C4-2B (cell line): ENCODE measurements at regions not wholly inside any gene's neighbourhood (a gene's known extent, or its start where the extent isn't known, plus 50 kb on each side); places are given as distances from the start of the nearest gene placed in this dataset.
"Not testable (repeated sequence)": the region's sequence is repeated elsewhere in the genome, so short reads cannot be mapped to it uniquely, and the experiment has no call there.

Source experiments
- H3K27ac ChIP-seq: fragments of 450-650 bp; 2 replicates; pipeline ENCODE4 v1.5.1; 2017
- ZFX ChIP-seq: fragments of 450-650 bp; IDR thresholded peaks from 2 replicates; pipeline ENCODE4 v1.6.1; 2017
- TF ChIP-seq, protein P1 (sequence below): fragments of 450-650 bp; conservative IDR thresholded peaks from 2 replicates; pipeline ENCODE4 v1.5.1; 2017; ENCODE audit warnings: mild to moderate bottlenecking

DNA sequence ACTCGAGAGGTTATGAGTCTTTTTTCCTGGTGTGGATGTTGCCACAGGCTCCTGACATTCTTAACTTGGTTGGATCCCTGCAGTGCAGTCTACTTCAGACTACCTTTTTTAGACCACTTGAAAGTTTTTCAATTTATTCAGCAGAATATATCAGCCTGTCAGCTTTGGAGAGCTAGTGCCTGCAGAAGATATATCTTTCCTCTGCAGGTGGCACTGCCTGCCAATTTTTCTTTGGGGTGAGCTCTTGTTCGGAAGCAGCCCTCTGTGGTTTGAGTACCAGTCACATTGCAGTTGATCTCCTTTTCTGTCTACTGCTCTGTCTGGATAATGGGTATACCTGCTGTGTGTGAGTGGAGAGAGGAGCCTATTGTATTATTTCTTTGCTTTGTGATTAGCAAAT lies 730.4 kb downstream of the PRIM2 start:
- TF ChIP-seq, protein P1, sequence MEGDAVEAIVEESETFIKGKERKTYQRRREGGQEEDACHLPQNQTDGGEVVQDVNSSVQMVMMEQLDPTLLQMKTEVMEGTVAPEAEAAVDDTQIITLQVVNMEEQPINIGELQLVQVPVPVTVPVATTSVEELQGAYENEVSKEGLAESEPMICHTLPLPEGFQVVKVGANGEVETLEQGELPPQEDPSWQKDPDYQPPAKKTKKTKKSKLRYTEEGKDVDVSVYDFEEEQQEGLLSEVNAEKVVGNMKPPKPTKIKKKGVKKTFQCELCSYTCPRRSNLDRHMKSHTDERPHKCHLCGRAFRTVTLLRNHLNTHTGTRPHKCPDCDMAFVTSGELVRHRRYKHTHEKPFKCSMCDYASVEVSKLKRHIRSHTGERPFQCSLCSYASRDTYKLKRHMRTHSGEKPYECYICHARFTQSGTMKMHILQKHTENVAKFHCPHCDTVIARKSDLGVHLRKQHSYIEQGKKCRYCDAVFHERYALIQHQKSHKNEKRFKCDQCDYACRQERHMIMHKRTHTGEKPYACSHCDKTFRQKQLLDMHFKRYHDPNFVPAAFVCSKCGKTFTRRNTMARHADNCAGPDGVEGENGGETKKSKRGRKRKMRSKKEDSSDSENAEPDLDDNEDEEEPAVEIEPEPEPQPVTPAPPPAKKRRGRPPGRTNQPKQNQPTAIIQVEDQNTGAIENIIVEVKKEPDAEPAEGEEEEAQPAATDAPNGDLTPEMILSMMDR: peak; percentile 23
- not testable (repeated sequence) for H3K27ac ChIP-seq

DNA sequence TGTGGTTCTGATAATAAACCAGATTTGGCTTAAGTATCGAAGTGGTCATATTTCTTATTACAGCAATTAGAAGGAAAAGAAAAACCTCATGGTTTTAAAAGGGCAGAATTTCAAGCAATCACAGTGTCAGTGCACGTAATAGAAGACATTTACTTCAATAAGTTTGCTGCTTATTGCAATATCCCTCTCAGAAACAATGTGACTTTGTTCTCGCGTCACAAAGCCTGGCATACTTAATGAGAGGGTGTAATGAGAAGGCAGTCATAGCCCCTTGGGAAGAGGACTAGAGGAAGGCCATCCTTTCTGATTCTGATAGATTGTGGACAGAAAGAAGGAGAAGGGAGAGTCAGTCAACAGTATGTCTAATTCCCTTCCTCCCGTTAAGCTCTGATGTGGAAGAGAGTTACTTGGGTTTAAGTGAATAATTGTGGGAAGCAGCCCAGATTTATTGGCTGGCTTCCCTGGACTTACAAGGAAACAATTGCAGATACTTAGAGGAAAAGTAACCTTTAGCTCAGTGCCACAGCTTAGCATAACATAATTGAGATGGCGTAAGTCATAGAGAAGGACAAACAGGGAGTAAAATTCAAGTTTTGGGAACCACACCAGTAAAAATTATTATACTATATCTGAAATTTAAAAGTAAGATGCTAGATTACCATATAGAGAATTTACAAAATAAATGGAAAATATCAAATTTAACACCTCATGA lies 738.2 kb downstream of the PRIM2 start:
- H3K27ac ChIP-seq: not testable (repeated sequence)

GRCh38 chr6:58059701-58060100 lies 742.3 kb downstream of the PRIM2 start:
- not testable (repeated sequence) for H3K27ac ChIP-seq

DNA sequence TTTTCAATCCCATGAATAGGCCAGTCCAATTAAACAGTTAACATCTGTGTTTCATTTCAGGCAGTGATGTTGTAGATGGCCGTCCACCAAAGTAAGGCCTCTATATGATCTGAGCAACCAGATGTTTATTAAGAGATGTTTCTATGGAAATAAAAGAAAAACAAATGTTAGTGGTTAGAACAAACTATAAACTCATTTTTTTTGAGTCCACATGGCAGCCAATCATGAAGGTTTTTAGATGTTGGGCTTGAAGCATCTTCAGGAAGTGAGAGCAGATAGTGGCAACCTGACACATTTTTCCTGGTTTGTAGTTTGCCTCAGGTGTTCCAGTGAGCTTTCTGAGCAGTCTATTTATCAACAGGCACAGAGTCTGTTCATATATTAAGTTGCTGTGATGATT lies 746.1 kb downstream of the PRIM2 start:
- not testable (repeated sequence) for H3K27ac ChIP-seq

- not testable (repeated sequence) for H3K27ac ChIP-seq
Observed at GRCh38 chr6:58067867-58068548, 750.6 kb downstream of the PRIM2 start.

- H3K27ac ChIP-seq: no peak overlapping the region
- TF ChIP-seq, protein P1: no peak
- no peak for TF ChIP-seq ZFX
Observed at GRCh38 chr6:58073263-58073662, 755.8 kb downstream of the PRIM2 start.

GRCh38 chr6:58090067-58090466 lies 772.6 kb downstream of the PRIM2 start:
- H3K27ac ChIP-seq: not testable (repeated sequence)

- not testable (repeated sequence) for H3K27ac ChIP-seq
Observed at GRCh38 chr6:58097251-58097650, 779.8 kb downstream of the PRIM2 start.

GRCh38 chr6:58113960-58114359 lies 796.5 kb downstream of the PRIM2 start:
- H3K27ac ChIP-seq: no peak overlapping the region
- TF ChIP-seq, protein P1: no peak
- TF ChIP-seq ZFX: no peak

DNA sequence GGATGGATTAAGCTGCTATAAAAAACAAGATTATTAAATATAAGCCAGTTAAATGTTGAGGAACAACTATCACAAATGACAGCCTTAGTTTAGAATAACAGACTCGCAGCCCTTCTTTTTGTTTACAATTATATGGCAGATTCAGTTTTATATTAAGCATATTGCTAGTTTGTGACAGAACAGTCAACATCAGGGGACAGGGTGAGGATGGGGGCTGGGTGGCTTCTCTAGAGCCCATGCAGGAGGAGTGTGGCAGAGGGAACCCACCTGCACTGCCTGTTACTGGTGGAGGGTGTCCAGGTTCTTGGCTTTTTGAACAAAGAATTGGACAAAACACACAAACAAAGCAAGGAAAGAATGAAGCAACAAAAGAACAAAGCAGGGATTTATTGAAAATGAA lies 799.7 kb downstream of the PRIM2 start:
- H3K27ac ChIP-seq: peak overlapping the region; percentile 60

DNA sequence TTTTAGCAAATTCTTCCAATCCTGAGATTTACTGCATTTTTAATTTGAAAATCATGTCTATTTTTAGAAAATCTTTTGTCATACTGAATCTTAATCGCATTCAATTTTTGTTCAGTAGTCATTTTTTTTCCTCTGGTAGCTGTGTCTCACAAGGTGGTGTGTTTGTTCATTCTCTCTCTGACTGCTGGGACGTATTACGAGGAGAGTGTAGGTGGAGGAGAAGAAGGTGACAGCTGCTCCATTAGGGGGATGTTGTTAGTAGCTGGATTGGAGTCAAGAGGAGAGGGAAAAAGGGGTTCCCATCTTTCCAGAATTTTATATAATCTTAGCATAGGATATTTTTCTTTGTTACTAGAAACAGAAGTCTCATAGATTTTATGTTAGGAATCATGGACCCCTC lies 804.2 kb downstream of the PRIM2 start:
- not testable (repeated sequence) for H3K27ac ChIP-seq

DNA sequence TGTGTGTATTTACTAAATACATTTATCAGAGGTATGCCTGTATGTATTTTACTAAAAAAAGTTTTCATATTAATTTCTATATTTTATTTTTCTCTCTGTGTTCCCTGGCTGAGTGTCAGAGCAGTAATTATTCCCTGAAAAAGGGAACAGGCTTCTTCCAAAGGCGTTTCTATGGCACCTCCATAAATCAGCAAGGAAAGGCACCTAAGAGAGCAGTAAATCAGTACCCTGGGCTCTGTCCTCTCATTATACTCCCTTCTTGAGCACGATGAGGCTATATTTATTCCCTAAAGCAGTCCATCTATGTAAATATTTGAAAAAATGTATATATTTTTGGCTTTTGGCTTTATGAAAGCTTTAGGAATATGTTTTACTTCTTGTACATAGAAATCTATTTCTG lies 806.3 kb downstream of the PRIM2 start:
- H3K27ac ChIP-seq: not testable (repeated sequence)

- not testable (repeated sequence) for H3K27ac ChIP-seq
Observed at GRCh38 chr6:58128549-58128948, 811.1 kb downstream of the PRIM2 start.

GRCh38 chr6:58129098-58129497 lies 811.7 kb downstream of the PRIM2 start:
- not testable (repeated sequence) for H3K27ac ChIP-seq

DNA sequence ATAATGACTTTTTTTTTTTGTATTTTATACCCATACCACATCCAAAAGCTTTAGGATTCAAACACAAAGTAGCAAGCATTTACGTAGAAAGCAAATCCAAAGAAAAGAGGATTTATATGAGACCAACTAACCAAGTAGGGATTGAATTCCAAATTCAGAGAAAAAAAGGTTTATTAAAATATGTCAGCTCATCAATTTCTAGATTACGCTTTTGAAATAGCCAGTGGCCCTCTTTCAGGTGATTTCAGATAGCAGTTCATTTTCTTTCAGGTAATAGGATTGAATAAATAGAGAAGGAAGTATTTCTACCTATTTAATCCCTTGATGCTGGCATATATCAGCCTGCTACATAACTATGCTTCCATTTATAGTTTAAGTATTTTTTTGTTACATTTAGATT lies 822.3 kb downstream of the PRIM2 start:
- H3K27ac ChIP-seq: not testable (repeated sequence)

DNA sequence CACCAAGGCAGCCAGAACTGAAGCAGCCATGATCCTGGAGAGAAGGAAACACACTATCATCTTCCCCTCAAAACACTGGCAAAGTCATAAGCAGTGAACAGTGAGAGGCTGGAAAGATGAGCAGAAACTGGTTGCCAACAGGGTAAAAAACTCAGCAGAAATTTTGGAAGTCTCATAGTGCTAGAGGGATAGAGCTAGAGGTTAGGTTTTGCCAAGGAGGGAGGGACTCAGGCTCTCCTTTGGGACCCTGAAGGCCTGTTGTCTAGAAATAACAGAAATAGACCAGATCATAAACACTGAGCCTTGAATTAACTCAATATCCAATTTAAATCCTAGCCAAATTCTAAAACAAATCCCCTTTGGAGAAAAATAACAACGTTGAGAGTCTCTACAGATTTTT lies 853.6 kb downstream of the PRIM2 start:
- H3K27ac ChIP-seq: not testable (repeated sequence)
